HG02938 (cell line): ENCODE measurements at regions not wholly inside any gene's neighbourhood (a gene's known extent, or its start where the extent isn't known, plus 50 kb on each side); places are given as distances from the start of the nearest gene placed in this dataset.
"Not testable (repeated sequence)": the region's sequence is repeated elsewhere in the genome, so short reads cannot be mapped to it uniquely, and the experiment has no call there.

Experiments
- ATAC-seq: cut with Tn5 transposase; IDR thresholded peaks from one replicate; pipeline ENCODE4 v1.9.1; 2021; ENCODE audit warnings: mild to moderate bottlenecking, moderate library complexity; ENCODE audit not compliant: unreplicated experiment

DNA sequence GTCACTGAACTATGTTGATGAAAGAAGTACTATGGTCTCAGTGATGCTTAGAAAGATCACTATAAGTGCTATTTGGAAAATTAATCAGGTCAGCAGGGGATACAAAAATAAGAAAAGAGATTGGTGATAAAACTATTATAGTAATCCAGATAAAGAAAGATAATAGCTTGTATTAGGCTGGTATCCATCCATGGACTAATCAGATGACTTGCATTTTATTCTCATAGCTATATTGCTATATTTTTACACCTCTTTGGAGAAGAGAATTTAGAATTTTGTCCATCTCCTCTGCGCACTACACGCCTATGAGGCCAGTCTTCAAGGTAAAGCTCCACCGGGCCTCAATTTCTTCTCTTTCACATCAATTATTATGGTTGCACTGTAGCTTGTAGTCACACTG is 635.1 kb upstream of the DDX18 start:
- no peak for ATAC-seq

DNA sequence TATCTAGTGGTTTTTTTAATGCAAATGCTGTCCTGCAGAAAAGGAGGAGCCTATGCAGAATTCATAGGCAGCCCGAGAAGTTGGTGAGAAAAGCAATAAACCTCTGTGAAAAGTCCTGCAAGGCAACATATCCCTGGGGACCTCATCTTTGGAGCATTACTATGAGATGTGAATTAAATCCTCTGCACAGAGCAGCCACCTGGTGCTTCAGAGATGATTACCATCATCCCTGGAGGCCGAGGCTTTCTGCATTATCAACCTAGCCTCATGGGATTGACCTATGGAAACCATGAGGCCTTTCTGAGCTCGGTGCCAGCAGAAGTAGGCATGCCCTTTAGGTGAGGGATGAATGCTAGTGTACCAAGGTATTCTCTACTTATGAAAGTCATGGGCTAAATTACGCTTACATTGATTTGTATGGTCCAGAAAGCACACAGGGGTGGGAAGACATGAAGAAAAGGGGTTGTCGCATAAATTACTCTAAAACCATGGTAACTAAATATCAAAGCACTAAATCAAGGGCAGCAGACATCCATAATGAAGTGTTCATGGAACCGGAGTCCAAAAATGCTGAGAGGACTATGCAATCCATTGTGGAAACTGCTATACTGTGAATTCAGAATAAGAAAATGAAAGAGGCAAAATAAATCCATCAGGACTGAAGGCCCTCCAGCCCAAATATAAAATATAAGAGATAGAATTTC is 623.5 kb upstream of the DDX18 start:
- ATAC-seq: no peak

DNA sequence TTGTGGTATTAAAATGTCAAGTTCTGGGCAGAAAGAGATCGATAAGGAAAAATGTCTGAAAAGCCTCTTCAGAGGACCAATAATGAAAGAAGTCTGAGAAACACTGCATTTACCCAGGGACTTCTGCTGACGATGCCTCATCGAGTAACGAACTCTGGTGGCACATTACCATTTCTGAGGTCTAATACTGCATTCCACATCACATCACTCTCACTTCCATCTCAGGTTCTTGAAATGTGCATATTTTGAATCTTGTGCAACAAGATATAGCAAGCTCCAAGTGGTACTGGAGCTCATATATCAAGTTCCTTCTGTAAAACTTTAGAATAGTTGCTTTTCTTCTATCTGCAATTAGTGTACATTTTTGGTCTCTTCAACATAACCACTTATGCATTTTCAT is 619.1 kb upstream of the DDX18 start:
- no peak for ATAC-seq

DNA sequence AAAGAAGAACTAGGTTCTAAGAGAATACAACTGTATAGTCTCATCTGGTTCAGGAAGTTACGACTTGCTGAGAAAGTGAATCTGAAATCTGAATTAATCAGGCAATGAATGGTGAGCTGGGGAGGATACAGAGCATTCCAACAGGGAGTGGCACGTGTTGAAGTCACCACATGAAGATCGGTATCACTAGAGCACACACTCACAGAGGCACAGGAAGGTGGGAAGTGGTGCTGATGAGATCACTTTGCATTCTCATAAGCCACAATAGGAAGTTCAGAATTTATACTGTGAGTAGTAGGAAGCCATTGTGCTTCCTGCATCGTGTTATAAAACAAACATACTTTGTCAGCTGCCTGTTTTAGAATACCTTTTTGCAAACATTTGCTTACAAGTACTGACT is 615.0 kb upstream of the DDX18 start:
- no peak for ATAC-seq

DNA sequence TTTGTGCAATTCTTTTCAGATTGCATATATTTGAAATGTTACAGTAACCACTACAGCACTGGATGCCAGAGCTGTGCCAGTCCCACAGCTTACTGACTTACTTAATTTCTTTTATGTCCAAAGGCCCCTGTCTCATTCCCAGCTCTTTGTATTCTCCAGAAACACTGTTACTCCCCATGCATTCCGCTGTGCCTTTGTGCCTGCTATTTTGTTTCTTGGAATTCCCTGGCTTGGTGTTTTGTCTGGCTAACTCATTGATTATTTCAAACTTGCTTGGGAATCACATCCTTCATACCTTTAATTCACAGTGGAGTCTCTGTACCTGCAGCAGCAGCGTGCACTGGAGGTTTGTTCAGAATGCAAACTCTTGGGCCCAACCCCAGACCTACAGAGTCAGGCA is 601.9 kb upstream of the DDX18 start:
- no peak for ATAC-seq

DNA sequence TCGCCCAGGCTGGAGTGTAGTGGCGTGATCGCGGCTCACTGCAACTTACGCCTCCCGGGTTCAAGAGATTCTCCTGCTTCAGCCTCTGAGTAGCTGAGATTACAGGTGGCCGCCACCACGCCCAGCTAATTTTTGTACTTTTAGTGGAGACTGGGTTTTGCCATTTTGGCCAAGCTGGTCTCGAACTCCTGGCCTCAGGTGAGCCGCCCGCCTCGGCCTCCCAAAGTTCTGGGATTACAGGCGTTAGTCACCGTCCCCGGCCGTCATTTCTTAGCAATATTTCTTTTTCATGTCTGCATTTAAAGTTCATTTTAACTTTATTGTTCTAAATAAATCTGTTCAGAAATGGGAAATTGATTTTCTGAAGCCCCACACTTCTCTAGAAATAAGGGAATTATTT is 597.3 kb upstream of the DDX18 start:
- no peak for ATAC-seq

DNA sequence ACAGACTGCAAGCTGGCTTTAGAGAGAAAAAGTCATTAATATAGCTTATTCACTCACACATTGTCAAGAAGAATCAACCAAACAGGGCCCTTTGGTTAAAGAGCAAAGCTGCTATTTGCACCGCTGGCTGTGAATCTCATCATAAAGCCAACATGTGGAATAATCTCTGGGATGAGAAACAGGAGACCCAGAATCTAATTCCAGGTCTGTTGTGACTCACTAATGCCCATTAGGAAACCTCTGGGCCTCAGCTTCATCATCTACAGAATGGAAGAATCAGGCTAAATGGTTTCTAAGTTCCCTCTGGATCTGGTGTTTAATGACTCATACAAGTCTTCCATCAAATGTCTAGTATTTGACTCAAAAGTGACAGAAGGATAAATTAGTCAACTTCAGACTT is 591.7 kb upstream of the DDX18 start:
- no peak for ATAC-seq

DNA sequence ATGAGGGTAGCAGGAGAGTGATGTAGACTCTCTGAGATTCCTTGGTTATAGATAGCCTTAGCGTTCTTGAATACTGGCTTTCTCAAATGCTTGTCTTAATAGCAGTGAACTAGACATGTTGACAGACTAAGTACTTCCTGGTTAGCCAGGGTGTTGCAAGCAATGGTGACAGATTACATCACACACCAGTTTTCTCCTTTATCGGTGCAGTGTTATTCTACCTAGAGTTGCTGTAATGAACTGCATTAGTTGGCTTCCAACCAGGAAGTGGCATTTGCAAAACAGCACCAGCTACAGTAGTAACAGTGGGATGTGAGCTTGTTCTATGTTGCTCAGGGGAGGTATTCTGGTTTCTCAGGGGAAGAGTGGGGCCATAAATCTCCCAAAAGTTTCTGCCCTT is 582.2 kb upstream of the DDX18 start:
- ATAC-seq: no peak

DNA sequence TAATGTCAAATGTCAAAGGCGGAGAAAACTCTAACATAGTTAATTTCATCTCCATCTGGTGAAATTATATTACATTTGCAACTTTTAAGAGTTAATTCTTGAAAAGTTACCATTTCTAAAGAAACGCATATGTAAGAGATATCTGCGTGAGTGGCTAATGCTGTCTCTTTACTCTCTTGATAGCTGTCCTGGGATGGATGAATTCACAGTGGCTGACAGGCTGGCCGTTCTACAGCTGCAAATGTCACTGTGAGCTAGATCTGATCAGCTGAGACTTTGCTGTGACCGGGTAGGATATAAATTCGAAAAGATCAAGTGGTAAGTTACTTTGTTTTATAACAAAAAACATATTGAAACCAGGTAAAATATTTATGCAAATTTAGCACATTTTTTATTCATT is 557.1 kb upstream of the DDX18 start:
- no peak for ATAC-seq

DNA sequence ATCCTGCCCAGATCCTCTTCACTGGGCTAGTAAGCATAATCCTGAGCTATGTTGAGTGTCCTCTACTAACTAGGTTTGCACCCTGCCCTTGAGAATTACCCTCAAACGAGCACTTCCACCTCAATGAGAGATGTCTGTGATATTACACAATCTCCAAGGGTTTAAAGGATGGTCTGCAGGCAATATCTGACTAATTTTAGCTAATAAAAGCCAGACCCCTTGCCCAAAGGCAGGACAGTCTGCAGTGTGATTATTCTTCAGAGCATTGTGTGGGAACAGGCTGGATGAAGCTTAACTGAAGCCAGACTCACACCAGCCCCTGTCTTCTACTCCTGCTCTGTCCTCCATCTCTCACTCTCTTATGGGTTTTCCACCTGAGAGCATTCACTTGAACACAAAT is 544.9 kb upstream of the DDX18 start:
- ATAC-seq: no peak

DNA sequence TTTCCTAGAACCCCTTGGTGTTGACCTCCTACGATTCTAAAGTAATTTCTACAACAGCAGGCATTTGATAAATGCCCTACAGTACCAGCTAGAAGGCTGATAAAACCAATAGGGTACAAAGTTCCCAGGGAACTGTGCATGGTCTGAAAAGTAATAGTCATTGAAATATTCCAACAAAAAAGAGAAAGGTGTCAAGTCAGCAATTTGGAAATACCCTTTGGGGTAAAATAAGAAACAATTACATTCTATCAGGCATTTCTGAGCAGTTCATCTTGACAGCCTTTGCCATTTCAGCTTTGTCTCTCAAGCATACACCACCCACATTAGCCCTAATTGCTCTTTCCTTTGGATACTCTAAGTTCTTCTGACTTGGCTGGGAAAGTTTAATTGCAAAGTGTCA is 542.9 kb upstream of the DDX18 start:
- ATAC-seq: no peak

DNA sequence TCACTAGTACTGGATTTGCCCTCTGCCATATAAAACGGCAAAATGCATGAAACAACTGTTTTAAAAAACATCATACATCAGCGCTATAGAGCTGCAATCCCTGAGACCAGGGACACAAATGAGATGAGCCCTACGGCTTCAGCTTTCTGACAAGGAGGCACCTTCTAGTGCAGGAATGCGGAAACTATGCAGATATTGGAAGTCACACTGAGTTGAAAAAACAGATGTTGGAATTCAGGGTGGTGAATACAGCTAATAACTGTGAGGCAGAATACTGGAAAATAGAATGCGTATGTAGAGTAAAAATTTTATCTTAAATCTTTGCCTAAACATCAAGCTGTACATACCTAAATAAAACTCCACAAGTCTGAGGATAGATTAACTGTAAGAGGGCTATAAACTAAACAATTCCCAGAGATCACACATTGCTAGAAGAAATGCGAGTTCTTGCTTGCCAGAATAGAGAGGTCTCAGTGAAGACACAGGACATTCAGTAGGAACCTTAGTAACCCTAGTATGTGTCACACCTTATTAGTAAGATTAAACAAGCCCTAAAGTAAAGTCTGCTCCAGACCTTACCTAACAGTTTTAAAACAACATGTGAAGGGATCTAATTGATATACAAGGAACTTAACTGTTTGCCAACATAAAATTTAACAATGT is 541.4 kb upstream of the DDX18 start:
- no peak for ATAC-seq

DNA sequence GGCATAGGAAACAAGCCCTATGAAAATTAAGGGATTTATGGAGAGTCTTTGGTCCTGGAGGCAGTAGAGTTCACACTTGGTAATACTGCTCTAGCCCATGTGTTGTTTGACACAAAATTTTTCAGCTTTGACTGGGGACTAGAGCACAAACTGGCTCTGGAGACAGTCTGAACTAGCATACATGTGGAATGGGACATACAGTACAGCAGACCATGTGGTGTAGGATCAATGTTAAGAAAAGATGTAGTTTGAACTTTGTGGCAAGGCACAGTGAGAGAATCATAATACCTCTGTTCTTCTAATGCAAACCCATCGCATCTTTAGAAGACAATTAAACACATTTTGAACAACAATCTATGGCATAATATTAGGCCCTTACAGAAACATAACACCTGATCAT is 521.5 kb upstream of the DDX18 start:
- ATAC-seq: no peak

DNA sequence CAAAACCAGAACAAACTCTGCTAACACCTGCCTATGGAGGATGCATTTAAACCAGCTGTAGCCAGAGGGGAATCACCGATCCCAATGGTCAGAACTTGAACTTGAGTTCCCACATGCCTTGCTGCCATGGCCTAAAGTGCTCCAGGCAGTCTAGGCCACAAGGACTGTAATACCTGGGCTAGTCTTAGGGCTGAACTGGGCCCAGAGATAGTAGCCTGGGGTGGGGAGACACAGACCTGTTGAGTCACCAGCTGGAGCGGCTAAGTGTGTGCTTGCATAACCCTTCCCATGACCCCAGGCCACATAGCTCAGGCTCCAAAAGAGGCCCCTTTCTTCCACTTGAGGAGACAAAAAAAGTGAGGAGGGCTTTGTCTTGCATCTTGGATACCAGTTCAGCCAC is 515.0 kb upstream of the DDX18 start:
- ATAC-seq: no peak

DNA sequence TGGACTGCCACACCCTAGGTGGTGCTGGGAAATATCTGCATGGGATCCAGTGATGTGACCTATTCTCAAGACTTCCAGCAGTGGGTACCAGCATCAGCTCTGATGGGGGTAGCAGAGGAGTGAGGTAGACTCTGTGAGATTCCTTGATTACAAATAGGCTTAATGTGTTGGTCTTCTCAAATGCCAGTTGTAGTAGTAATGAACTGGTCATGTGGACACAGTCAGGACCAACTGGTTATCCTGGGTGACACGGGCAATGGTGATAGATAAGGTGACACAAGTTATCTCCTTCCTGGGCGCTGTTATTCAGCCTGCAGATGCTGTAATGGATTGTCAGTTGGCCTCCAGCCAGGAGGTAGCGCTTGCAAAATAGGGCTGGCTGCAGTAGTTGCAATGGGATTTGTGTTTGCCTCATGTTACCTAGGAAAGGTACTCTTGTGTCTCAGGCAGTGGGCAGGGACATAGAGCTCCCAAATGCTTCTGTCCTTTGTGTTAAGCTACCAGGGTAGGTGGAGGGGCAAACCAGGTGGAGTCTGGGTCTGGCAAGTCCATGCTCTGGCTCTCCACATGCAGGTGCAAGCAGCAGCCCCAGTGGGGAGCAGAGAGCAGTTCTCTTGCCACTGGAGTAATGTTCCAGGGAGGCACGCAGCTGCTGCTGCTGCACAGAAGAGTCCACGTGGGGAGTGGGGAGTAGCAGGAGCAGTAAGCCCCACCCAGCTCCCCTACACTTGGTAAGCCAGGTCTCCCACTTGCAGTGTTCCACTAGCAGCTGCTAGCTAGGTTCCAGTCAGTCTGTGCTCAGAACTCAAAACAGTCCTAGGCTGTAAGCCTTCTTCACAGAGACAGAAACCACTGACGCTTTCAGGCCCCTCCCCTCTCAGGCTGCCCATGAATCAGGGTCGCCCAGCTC is 505.4 kb upstream of the DDX18 start:
- ATAC-seq: no peak

DNA sequence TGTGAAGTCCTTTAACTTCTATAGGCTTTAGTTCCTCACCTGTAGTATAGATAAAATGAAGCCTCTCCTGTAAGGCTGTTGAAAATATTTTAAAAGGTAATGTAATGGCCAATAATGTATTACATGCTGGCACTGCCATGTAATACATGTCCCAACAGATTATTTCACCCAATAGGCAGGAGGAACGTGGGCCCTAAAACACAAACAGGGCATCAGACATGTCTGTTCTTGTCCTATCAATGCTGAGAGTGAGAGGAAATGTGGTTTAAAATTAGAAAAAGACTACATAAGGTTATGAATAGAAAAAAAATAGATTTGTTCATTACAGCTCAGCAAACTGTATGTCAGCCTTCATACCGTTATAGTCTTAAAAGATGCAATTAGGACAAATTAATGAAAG is 492.7 kb upstream of the DDX18 start:
- ATAC-seq: no peak

DNA sequence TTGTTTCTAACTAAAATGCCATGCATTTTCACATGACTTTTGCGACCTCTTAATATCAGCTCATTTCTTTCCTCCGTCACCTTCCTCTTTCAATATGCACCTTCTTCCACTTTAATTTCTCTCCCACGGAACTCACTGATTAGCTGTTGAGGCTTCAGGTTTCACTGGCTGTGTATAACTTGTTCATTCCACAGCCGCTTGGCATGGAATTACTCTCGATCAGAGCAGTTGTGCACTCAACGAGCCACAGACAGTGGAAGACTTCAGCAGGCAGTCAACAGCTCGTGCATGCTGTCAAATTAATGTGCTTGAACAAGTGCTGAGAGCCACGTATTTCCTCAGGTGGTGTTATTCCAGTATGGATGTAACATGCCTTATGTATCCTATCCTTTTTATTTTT is 491.2 kb upstream of the DDX18 start:
- no peak for ATAC-seq

DNA sequence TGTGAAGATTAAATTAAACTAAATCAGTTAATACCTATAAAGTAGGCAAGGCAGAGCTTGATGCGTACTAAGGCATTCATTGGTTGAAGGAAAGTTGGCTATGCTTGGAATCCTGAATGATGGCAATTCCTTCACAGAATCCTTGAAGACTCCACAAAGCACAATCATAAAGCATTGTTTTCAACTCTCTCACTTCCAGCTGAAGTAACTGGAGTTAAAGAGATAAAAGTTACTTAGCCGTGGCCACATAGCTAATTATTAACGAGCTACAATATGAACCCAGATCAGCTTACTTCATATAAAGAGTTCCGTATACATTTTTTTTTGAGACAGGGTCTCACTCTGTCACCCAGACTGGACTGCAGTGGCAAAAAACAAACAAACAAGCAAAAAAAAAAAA is 483.9 kb upstream of the DDX18 start:
- ATAC-seq: no peak

DNA sequence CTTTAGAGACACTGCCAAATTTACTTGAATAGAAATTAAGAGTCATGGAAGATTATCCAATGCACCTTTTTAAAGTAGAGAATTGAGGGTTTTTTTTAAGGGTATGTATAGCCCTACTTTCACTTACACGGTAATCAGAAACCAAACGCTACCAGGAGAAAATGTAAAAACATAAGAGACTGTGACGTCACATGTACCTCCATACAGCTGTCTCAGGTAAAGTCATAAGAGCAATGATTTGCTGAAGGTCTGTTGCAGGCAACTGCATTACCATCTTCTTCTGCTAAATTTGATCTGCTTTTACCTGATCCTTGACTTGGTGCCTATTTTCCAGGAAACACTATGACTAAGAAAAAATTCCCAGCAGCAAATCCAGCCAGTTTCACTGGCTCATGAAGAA is 478.5 kb upstream of the DDX18 start:
- no peak for ATAC-seq

DNA sequence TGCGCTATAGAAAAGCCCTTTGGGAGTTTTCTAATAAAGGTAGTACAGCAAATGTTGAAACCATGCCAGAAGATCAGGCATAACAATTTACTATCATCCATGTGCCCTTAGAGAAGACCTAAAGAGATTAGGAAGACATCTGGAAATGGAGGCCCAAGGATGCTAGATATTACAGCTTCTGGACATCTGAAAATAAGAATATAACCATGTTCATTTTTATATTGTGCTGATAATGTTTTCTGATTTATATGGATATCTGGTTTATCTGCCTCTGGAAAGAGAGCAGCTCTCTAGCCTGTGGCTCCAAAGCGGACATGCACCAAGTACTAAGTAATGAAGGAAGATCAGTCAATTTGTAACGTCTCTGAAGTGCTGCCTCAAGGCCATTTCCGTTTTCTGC is 478.0 kb upstream of the DDX18 start:
- ATAC-seq: no peak

DNA sequence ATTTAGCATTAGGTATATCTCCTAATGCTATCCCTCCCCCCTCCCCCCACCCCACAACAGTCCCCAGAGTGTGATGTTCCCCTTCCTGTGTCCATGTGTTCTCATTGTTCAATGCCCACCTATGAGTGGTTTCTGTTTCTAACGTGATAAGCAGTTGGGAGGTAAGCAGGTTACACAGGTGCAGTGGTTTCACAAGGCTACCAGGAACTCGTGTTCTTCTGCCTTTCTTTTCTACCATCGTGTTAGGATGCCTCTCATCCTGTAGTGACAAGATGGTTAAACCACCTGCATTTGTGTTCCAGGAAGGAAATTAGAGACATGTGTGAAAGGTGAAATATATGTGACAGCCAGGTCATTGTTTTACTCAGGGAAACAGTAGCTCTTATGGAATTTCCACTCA is 476.5 kb upstream of the DDX18 start:
- ATAC-seq: not testable (repeated sequence)

DNA sequence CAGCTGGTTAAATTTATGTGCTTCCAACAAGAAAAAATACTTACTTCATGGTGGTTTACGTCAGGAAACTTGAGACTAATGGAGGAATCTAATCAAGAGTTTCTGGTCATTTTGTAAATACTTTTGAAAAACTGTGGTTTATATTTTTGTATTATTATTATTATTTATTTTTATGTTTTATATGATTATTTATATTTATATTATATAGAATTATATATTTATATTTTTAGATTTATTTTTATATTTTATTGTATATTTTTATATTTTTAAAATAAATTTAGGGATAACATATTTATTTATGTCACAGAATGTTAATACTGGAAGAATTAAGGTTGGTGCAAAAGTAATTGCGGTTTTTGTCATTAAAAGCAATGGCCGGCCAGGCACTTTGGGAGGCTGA is 474.5 kb upstream of the DDX18 start:
- no peak for ATAC-seq
